NT2/D1 (cell line): ENCODE measurements at regions not wholly inside any gene's neighbourhood (a gene's known extent, or its start where the extent isn't known, plus 50 kb on each side); places are given as distances from the start of the nearest gene placed in this dataset.

Experiments
- SUZ12 ChIP-seq: IDR thresholded peaks from 2 replicates; pipeline ENCODE4 v1.6.1; 2011; ENCODE audit not compliant: insufficient read length, insufficient read depth; ENCODE audit errors: extremely low read depth
- YY1 ChIP-seq: IDR thresholded peaks from 2 replicates; pipeline ENCODE4 v1.6.1; 2011; ENCODE audit not compliant: insufficient read length, insufficient read depth
- ZNF274 ChIP-seq: IDR thresholded peaks from 2 replicates; pipeline ENCODE4 v1.6.1; 2011; ENCODE audit warnings: mild to moderate bottlenecking, low read depth, low read length

DNA sequence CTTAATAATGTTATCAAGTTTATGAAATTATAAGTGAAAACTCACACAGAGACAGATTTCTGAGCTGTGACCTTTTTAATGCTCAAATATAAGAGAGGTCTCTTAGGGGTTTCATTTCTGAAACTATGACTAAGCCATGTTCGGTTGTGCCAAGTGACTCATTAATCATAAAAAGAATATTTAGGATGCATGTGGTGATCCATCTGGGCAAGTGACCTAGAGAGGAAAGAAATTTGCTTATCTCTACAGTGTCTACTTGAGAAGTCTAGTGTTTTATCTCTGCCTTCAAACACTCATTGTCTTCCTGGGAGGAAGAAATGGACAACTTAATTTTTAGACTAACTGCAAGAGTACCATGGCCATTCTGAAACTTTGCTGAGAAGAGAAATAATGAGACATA is 545.3 kb upstream of the GRID2 start:
- TF ChIP-seq YY1: no peak
- TF ChIP-seq SUZ12: no peak
- no peak for TF ChIP-seq ZNF274
